NCI-H69 (cell line): ENCODE measurements at regions not wholly inside any gene's neighbourhood (a gene's known extent, or its start where the extent isn't known, plus 50 kb on each side); places are given as distances from the start of the nearest gene placed in this dataset.

ENCODE experiments used
- DNase-seq: peaks from one replicate; lab custom pipeline; 2025; lab: John Stamatoyannopoulos, UW

DNA sequence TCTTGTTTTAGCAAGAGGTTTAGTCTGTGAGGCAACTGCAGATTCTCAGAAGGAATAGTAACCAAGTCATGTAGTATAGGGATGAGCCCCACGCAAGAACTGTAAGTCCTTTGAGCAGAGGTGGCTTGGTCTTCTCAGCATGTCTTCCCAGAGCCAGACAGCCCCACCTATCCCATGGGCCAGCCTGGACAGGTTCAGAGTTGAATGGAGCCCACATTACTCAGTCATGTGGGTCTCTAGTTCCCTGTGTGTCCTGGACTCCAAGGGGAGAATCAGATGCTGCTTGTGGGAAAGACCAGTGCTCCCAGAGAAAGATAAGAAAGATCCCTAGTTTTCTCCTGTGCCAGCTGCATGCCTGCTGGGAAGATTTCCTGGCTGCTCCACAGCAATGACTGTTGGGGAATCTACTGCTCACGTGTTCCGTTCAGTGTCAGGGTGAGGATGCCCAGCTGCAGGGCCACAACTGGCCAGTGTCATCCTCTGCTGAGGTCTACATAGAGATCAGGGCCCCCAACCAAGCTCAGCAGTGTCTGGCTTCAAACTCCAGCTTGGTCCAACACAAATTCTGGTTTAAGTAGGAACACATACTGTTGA lies 66.9 kb upstream of the UNC5B start:
- no peak for DNase-seq

DNA sequence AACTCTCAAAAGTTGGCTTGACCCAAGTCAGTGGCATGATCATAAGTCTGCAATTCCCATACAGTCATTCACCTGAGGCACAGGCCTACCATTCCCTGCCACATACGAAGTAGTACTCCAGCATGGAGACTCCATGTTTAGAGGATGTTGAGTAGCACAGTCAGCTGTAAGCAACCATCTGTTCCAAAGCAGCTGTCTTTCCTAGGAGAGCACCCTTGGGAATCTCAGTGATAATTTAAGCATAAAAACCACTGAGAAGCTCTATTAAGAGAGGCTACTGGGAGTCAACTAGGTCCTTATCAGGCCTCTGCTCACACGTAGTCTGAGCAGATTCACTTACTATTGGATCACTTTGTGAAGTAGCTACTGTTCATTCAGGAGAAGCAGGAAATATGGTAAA lies 61.6 kb upstream of the UNC5B start:
- DNase-seq = peak; percentile 50

DNA sequence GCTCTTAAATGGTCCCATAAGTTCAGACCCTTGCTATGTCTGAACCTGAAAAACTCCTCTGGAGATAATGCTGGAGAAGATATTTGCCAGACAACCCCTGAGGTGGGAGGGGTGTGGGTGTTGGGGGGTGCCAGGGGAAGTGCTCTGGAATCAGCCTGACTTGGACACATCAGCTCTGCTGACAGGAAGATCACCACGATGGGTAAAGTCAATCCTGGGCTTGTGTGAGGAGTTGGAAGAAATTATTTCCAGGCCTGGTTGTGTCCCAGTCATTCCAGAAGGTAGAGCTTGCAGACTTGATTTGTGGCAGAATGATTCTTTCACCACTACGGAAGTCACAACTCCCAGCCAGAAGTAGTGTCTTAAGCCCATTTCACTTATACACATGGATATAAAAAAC lies 60.3 kb upstream of the UNC5B start:
- DNase-seq = no peak

DNA sequence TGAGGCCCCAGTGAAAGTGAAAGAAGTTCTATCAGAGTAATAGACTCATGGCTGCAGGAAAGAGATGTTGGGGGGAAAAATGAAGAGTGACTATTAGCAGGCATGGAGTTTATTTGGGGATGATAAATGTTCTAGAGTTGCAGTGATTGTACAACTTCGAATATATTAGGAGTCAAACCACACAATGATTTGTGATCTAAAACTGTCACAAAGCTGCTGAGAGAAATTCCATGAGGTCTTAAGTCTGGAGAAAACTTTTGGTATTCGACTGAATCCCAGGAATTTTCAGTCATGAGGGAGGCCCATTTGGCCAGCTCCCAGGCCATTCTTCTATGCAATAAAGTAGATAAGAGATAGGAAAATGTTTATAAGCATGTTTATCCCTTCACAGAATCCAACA lies 55.9 kb upstream of the UNC5B start:
- no peak for DNase-seq

DNA sequence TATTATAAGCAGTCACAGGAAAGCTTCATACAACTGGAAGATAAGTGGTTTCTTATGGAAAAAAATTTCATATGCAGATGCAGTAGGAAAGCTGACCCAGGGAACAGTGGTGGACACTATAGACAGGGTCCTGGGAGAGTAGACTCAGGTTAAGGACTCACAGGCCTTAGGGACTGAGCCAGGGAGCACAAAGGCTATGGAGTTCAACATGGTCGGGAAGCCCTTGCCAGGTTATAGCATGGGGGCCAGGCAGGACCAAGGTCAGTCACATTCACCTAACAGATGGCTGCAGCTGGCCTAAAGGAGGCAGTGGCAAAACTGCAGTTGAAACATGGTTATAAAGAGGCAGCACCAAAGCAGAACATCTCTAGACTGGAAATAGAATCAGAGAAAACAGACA lies 54.9 kb upstream of the UNC5B start:
- no peak for DNase-seq

DNA sequence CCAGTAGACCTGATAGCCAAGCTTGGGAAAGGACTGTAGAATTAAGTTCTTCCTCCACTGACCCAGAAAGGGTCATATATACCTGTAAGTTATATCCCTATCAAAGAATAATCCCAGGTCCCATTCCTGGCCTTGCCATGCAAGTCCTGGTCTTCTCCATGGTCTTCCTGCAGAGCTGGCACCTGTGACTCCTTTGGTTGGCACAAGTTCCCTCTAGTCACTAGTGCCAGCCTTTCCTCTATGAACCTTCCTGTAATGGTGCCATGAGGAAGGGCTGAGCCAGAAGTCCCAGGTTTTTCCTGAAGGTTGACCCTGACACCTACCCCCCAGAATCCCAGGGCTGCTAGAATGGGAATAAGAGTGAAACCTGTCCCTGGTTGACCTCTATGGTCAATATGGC lies 54.1 kb upstream of the UNC5B start:
- no peak for DNase-seq

DNA sequence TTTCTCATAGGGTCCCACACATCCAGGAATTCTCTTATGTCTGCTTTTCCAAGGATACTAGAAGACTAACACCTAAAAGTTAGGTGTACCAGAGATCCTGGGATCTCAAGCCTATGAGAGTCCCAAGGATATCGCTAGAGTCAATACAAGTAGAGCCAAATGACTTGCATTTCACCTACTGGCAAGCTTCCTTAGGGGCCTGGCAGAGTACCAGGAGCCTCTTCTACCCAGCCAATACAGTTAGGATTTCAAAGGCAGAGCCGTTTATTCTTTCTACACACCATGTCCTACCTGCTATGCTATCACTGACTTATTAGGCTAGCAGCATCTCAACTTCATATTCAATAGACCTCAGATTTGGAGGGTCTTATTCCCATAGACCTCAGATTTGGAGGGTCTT lies 53.5 kb upstream of the UNC5B start:
- no peak for DNase-seq

DNA sequence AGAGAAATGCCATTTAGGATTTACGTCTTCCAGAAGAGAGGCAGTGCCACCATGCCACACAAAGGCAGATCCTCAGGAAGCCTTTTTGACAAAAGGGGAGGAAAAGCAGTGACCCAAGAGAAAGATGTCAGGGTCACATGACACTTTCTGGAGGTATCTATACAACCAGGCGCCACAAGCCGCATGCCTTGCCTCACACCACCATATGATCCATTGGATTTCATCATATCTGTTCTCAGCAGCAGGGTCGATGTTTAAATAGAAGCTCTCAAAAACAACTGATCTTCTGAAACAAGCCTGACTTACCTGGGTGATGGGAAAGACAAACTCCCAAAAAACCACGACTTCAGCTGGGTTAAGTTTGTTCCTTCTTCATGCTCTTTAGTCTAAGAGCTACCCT lies 52.5 kb upstream of the UNC5B start:
- DNase-seq = no peak

DNA sequence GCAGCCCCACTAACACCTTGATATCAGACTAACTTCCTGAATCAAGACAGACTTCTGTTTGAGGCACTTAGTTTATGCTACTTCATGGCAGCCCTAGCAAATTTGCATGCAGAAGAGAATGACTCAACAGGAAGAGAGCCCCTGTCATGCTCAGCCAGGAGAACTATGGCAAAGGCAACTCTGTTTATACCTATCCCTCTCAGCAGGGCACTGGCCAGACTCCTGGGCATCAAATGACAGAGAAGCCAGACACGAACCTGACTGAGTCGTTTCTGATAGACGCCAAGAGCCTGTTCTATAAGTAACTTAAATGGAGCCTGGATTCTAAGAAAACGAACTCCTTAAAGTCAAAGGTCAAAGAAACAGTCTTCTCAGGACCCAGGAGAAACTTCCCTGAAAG lies 50.9 kb upstream of the UNC5B start:
- no peak for DNase-seq
